ENCODE measurements at regions not wholly inside any gene's neighbourhood (a gene's known extent, or its start where the extent isn't known, plus 50 kb on each side); places are given as distances from the start of the nearest gene placed in this dataset.

DNA sequence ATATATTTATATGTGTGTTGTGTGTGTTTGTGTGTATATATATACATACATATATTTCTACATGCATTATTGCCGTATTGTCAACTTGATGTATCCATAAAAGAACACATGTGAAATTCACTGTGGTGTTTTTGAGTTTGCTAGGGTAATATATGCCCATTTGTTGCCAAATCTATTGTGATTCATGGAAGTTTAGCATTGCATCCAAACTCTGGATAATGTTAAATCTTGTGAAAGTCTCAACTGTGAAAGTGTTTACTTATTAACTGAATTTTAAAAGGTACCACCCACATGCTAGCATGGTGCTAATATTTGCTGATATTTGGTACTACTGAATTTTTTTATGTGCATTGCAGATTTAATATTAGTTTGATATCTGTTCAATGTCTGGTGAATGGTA is 96.6 kb upstream of the SLC8A1 start:
- no peaks in the 10 kb centered on the region for H3K4me1 Mint-ChIP-seq (ENCODE audit: low read depth)
- no peak overlapping the region for H3K27ac Mint-ChIP-seq
- no peaks in the 10 kb centered on the region for H3K9me3 Mint-ChIP-seq
- no peak for DNase-seq
- H3K36me3 Mint-ChIP-seq (ENCODE audit: low read depth) = no peaks in the 10 kb centered on the region
- H3K4me3 Mint-ChIP-seq = no peak overlapping the region
- no peaks in the 10 kb centered on the region for H3K27me3 Mint-ChIP-seq

DNA sequence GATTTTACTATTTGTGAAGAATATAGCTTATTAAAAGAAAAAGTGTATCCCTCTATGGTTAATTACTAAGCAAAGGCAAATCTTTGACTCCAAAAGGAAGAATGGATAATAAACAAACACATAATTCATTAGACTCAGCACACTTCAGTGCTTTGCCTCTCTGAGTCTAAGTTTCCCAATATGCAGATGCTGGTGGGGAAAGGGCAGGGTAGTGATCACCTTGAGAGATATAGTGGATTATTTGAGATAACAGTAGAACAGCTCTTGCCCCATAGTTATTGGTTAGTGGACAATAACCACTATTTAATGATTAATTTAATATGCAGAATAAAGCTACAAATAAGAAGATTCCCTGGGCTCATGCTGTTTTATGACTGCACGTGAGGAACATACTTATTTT is 98.2 kb upstream of the SLC8A1 start:
- no peak overlapping the region for H3K4me3 Mint-ChIP-seq
- no peaks in the 10 kb centered on the region for H3K36me3 Mint-ChIP-seq (ENCODE audit: low read depth)

DNA sequence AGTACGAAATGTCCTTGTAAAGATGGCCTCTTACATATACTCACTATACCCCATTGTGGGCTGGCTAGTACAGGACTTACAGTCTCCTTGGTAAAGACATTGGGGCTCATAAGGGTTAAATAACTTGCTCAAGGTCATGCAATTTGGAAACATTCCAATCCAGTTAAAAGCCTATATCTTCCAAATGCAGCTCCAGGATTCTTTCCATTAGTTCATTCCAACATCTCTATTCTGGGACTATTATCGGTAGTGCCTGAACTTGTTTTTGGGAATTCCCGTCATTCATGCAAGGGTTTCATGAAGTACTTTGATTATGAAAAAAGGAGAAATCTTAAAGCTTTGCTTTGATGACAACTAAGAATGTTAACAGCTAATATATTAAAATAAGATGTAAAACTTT is 99.2 kb upstream of the SLC8A1 start:
- H3K27me3 Mint-ChIP-seq = no peaks in the 10 kb centered on the region
- no peaks in the 10 kb centered on the region for H3K4me1 Mint-ChIP-seq (ENCODE audit: low read depth)
- no peak overlapping the region for H3K4me3 Mint-ChIP-seq
- H3K9me3 Mint-ChIP-seq = no peaks in the 10 kb centered on the region
- DNase-seq = no peak
- no peaks in the 10 kb centered on the region for H3K36me3 Mint-ChIP-seq (ENCODE audit: low read depth)
- no peak overlapping the region for H3K27ac Mint-ChIP-seq

More for the DNA sequence above, 98.2 kb upstream of the SLC8A1 start:
- H3K27ac Mint-ChIP-seq = no peak overlapping the region
- H3K4me1 Mint-ChIP-seq (ENCODE audit: low read depth) = no peaks in the 10 kb centered on the region
- no peaks in the 10 kb centered on the region for H3K27me3 Mint-ChIP-seq
- H3K9me3 Mint-ChIP-seq = no peaks in the 10 kb centered on the region
- DNase-seq = no peak

- Mint-ChIP-seq H3K27me3 (no peaks in the 10 kb centered on the region), H3K27ac (no peak overlapping the region), H3K36me3 (ENCODE audit: low read depth) (no peaks in the 10 kb centered on the region), H3K9me3 (no peaks in the 10 kb centered on the region), H3K4me3 (no peak overlapping the region), H3K4me1 (ENCODE audit: low read depth) (no peaks in the 10 kb centered on the region)
- DNase-seq = peak; percentile 38
Measured at GRCh38 chr2:40554665-40555294, 102.9 kb upstream of the SLC8A1 start.

GRCh38 chr2:40556293-40556692 is 104.4 kb upstream of the SLC8A1 start:
- H3K4me1 Mint-ChIP-seq (ENCODE audit: low read depth) = no peaks in the 10 kb centered on the region
- no peak overlapping the region for H3K4me3 Mint-ChIP-seq
- no peaks in the 10 kb centered on the region for H3K36me3 Mint-ChIP-seq (ENCODE audit: low read depth)
- no peaks in the 10 kb centered on the region for H3K27me3 Mint-ChIP-seq
- H3K27ac Mint-ChIP-seq = no peak overlapping the region
- no peaks in the 10 kb centered on the region for H3K9me3 Mint-ChIP-seq
- no peak for DNase-seq

DNA sequence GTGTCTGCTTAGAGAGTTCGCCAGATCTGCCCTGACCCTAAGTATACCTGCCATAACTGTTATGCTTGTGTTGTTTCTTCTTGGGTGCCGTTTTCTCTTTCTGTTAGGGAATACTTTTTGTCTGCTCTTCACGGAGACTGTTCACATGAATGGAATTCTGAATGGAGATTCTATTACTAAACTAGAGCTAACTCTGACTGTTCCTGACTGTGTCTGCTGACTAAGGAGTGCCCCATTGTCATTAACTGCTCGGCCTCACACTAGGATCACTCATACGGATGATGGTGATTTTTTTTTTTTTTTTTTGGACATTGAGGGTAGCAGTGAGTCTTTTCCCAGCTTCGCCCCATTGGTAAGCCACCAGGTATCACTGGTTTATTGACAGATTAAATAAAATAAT is 104.8 kb upstream of the SLC8A1 start:
- no peak for DNase-seq
- Mint-ChIP-seq H3K27me3 (no peaks in the 10 kb centered on the region), H3K27ac (no peak overlapping the region), H3K4me3 (no peak overlapping the region), H3K4me1 (ENCODE audit: low read depth) (no peaks in the 10 kb centered on the region), H3K36me3 (ENCODE audit: low read depth) (no peaks in the 10 kb centered on the region), H3K9me3 (no peaks in the 10 kb centered on the region)

DNA sequence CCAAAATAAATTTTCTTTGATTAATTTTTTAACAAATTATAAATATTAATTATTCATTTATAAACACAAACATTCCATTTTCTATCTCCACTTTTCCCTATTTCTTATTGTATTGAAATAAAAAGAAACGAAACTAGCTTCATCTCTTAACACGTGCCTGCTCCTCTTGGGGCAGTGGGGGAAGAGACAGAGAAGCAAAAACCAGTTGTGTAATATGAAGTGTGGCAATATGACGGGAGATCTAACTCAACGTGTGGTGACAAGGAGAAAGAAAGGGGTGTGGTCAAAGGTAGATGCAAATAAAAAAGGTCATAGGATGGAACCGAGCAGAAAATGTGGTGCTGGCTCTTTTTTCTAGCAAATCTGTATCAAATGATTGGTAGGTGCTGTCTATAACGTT is 106.9 kb upstream of the SLC8A1 start:
- DNase-seq = no peak
- H3K9me3 Mint-ChIP-seq = peaks cover 1% of the 10 kb centered on the region
- no peak overlapping the region for H3K4me3 Mint-ChIP-seq
- H3K36me3 Mint-ChIP-seq (ENCODE audit: low read depth) = no peaks in the 10 kb centered on the region
- no peaks in the 10 kb centered on the region for H3K4me1 Mint-ChIP-seq (ENCODE audit: low read depth)
- no peaks in the 10 kb centered on the region for H3K27me3 Mint-ChIP-seq
- no peak overlapping the region for H3K27ac Mint-ChIP-seq

DNA sequence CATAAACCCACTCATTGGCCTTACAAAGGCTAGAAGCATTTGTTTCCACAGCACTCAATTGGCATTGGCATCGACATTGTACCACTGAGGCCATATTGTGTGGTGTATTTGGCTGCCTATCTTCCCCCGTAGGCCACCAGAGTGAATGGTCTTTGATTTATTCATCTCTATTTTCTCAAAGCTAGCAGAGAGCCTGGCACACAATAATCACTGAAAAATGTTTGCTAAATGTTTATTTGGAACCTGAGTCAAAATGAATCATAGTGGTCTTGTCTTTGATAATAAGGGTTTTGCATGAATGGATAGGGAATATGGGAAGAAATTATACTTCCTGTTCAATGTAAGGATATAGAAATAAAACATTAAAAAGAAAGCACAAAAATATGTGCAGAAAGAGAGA is 107.3 kb upstream of the SLC8A1 start:
- Mint-ChIP-seq H3K4me3 (no peak overlapping the region), H3K9me3 (peaks cover 1% of the 10 kb centered on the region), H3K27ac (no peak overlapping the region), H3K27me3 (no peaks in the 10 kb centered on the region), H3K36me3 (ENCODE audit: low read depth) (no peaks in the 10 kb centered on the region), H3K4me1 (ENCODE audit: low read depth) (no peaks in the 10 kb centered on the region)
- DNase-seq = no peak

- Mint-ChIP-seq H3K4me1 (ENCODE audit: low read depth) (no peaks in the 10 kb centered on the region), H3K27me3 (no peaks in the 10 kb centered on the region), H3K4me3 (no peak overlapping the region), H3K36me3 (ENCODE audit: low read depth) (no peaks in the 10 kb centered on the region), H3K9me3 (peaks cover 1% of the 10 kb centered on the region), H3K27ac (no peak overlapping the region)
- no peak for DNase-seq
Measured at GRCh38 chr2:40564184-40564583, 112.3 kb upstream of the SLC8A1 start.

- H3K27me3 Mint-ChIP-seq = no peaks in the 10 kb centered on the region
- H3K27ac Mint-ChIP-seq = no peak overlapping the region
- DNase-seq = no peak
- H3K4me3 Mint-ChIP-seq = no peak overlapping the region
- H3K9me3 Mint-ChIP-seq = peaks cover 1% of the 10 kb centered on the region
- no peaks in the 10 kb centered on the region for H3K4me1 Mint-ChIP-seq (ENCODE audit: low read depth)
- no peaks in the 10 kb centered on the region for H3K36me3 Mint-ChIP-seq (ENCODE audit: low read depth)
Measured at GRCh38 chr2:40579247-40579646, 127.4 kb upstream of the SLC8A1 start.

DNA sequence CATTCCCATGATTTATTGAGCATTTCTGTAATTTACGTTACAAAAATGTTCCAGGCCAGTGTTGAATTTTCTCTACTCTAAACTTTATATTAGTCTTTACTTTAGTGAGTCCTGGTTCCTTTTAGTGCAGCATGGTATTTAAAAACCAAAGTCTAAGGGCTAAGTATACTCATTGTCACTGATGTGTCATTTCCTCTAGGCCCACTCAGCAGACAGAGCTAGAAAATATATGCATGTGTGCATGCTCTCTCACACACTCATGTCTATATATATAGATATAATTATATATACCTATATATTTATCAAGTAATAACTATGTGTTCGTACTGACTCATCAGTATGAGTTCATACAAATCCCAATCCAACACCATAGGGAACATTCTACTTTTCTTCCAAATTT is 132.5 kb upstream of the SLC8A1 start:
- Mint-ChIP-seq H3K27me3 (no peaks in the 10 kb centered on the region), H3K27ac (no peak overlapping the region), H3K9me3 (peaks cover 1% of the 10 kb centered on the region), H3K4me3 (no peak overlapping the region), H3K4me1 (ENCODE audit: low read depth) (no peaks in the 10 kb centered on the region), H3K36me3 (ENCODE audit: low read depth) (no peaks in the 10 kb centered on the region)
- no peak for DNase-seq

- Mint-ChIP-seq H3K27ac (no peak overlapping the region), H3K4me1 (ENCODE audit: low read depth) (no peaks in the 10 kb centered on the region), H3K27me3 (no peaks in the 10 kb centered on the region), H3K36me3 (ENCODE audit: low read depth) (no peaks in the 10 kb centered on the region), H3K4me3 (no peak overlapping the region), H3K9me3 (no peaks in the 10 kb centered on the region)
- DNase-seq = no peak
Measured at GRCh38 chr2:40591774-40592173, 139.9 kb upstream of the SLC8A1 start.

- no peaks in the 10 kb centered on the region for H3K4me1 Mint-ChIP-seq (ENCODE audit: low read depth)
- H3K36me3 Mint-ChIP-seq (ENCODE audit: low read depth) = no peaks in the 10 kb centered on the region
- no peak overlapping the region for H3K4me3 Mint-ChIP-seq
- no peak for DNase-seq
- no peak overlapping the region for H3K27ac Mint-ChIP-seq
- H3K27me3 Mint-ChIP-seq = no peaks in the 10 kb centered on the region
- H3K9me3 Mint-ChIP-seq = no peaks in the 10 kb centered on the region
Measured at GRCh38 chr2:40592218-40592617, 140.3 kb upstream of the SLC8A1 start.

DNA sequence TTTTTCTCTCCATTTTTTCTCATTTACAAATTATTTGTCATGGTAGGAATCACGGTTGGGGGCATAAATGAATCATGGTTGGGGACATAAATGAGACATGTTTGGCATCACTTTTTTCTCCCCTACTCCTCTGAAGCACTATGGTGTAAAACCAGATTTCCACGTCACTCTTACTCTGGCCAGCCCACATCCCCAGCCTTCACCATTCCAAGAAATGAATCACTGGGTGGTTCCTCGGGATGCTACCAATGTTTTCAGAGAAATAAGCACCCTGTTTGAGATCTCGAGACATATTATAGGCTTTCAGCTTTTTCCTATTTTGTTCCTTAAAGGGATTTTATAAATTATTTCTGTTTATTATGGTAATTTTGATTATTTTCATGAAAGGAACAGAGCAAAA is 155.0 kb upstream of the SLC8A1 start:
- no peak overlapping the region for H3K4me3 Mint-ChIP-seq
- no peaks in the 10 kb centered on the region for H3K4me1 Mint-ChIP-seq (ENCODE audit: low read depth)
- no peak for DNase-seq
- no peak overlapping the region for H3K27ac Mint-ChIP-seq
- no peaks in the 10 kb centered on the region for H3K36me3 Mint-ChIP-seq (ENCODE audit: low read depth)
- H3K27me3 Mint-ChIP-seq = no peaks in the 10 kb centered on the region
- peaks cover 7% of the 10 kb centered on the region for H3K9me3 Mint-ChIP-seq

DNA sequence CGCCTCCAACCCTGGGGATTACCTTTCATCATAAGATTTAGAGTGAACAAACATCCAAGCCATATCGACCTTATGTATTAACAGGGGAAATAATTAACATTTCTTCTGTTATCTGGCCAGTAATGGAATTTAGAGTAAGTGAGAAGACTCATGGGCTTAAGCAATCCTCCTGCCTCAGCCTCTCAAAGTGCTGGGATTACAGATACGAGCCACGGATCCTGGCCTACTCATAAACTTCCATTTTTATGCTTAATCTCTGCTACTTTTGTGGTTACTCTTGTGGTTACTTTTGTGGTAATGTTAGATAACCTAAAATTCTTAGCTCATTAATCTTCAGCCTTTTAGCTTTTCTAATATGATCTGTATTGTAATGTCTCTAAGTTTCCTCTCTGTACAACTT is 159.3 kb upstream of the SLC8A1 start:
- H3K9me3 Mint-ChIP-seq = peaks cover 7% of the 10 kb centered on the region
- no peak overlapping the region for H3K4me3 Mint-ChIP-seq
- H3K27me3 Mint-ChIP-seq = no peaks in the 10 kb centered on the region
- H3K27ac Mint-ChIP-seq = no peak overlapping the region
- H3K36me3 Mint-ChIP-seq (ENCODE audit: low read depth) = no peaks in the 10 kb centered on the region
- no peaks in the 10 kb centered on the region for H3K4me1 Mint-ChIP-seq (ENCODE audit: low read depth)
- no peak for DNase-seq

- H3K4me1 Mint-ChIP-seq (ENCODE audit: low read depth) = no peaks in the 10 kb centered on the region
- H3K36me3 Mint-ChIP-seq (ENCODE audit: low read depth) = no peaks in the 10 kb centered on the region
- H3K9me3 Mint-ChIP-seq = no peaks in the 10 kb centered on the region
- no peak overlapping the region for H3K4me3 Mint-ChIP-seq
- no peak for DNase-seq
- no peaks in the 10 kb centered on the region for H3K27me3 Mint-ChIP-seq
- H3K27ac Mint-ChIP-seq = no peak overlapping the region
Measured at GRCh38 chr2:40625849-40626248, 174.0 kb upstream of the SLC8A1 start.

Data from activated T-cell treated with anti-CD3 and anti-CD28 coated beads, Interleukin-2, amount 50 U/mL, for 24 hours (primary cell).